Peyer's patch (tissue), 4 donors: ENCODE measurements at regions not wholly inside any gene's neighbourhood (a gene's known extent, or its start where the extent isn't known, plus 50 kb on each side); places are given as distances from the start of the nearest gene placed in this dataset.

Experiments
- DNase-seq, 3 donors: peaks; one replicate each; pipeline ENCODE4 v3.0.0-alpha.2; 2017 to 2019
- H3K27ac ChIP-seq, 4 donors: fragments of 200-600 bp; sonication (generic); one replicate each; pipeline ENCODE4 v1.5.1; 2016 to 2019
- H3K27me3 ChIP-seq, 2 donors: fragments of 200-600 bp; sonication (generic); one replicate each; pipeline ENCODE4 v1.5.1; 2019
- H3K36me3 ChIP-seq, 3 donors: fragments of 200-600 bp; sonication (generic); one replicate each; pipeline ENCODE4 v1.5.1; 2016 to 2019
- H3K4me1 ChIP-seq, 4 donors: fragments of 200-600 bp; sonication (generic); one replicate each; pipeline ENCODE4 v1.5.1; 2016 to 2019
- H3K4me3 ChIP-seq, 4 donors: fragments of 200-600 bp; sonication (generic); 1 replicate in 3 of 4; 2 replicates in 1 of 4; pipeline ENCODE4 v1.5.1; 2016 to 2019; ENCODE audit warnings: mild to moderate bottlenecking in 1 of 4
- H3K9me3 ChIP-seq, 4 donors: fragments of 200-600 bp; sonication (generic); one replicate each; pipeline ENCODE4 v1.5.1; 2016 to 2019; ENCODE audit warnings: mild to moderate bottlenecking in 1 of 4
- CTCF ChIP-seq, 6 experiments: fragments of 450-650 bp in 4 of 6; fragments of 200-600 bp in 2 of 6; sonication (generic) in 1 of 6; IDR thresholded peaks; one replicate each; pipeline ENCODE4 v1.5.1; 2017 to 2019; ENCODE audit warnings: antibody characterized with exemption in 6 of 6, mild to moderate bottlenecking in 3 of 6, moderate library complexity in 1 of 6
- POLR2A ChIP-seq, 2 donors: fragments of 450-650 bp; IDR thresholded peaks; one replicate each; pipeline ENCODE4 v1.5.1; 2017; ENCODE audit warnings: antibody characterized with exemption in 2 of 2, mild to moderate bottlenecking in 2 of 2, moderate library complexity in 2 of 2

DNA sequence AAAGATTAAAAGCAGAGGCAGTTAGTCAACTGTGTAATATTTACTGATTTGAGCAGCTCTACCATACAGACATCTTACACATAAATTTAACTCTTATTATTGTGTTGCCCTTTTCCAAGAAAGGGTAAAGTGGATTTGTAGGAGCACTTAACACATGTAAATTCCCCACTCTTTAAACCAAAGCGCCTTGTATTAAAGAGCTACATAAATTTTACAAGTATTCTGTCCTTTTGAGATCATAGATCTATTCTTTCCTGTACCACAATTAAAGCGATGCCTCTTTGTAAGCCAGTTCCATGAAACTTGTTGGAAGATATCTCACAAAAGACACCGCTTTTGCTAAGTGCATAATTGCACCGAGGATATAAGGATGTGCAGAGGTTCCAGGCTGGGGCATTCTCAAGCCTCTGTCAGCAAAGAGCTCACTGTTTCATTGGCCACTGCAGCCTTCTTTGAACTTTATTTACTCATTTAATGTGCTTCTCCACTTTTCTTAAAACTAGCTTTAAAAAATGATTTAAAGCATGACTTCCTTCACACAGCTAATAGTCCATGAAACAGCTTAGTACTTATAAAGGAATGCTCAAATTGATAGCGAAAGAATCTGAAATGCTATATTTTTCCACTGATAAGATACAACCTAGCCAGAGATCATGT lies 520.0 kb upstream of the TCF4 start:
- no peaks in the 10 kb centered on the region for H3K4me1 ChIP-seq
- no peak overlapping the region for H3K4me3 ChIP-seq
- no peak overlapping the region for H3K27ac ChIP-seq
- no peak for TF ChIP-seq POLR2A (IDR thresholded peaks at IDR 0.05)
- TF ChIP-seq CTCF (IDR thresholded peaks at IDR 0.05), result no peak
- H3K27me3 ChIP-seq, result no peaks in the 10 kb centered on the region
- no peaks in the 10 kb centered on the region for H3K36me3 ChIP-seq
- no peaks in the 10 kb centered on the region for H3K9me3 ChIP-seq
- no peak for DNase-seq

GRCh38 chr18:56100090-56100722 lies 512.2 kb upstream of the TCF4 start:
- no peak for TF ChIP-seq CTCF (IDR thresholded peaks at IDR 0.05)
- no peak for TF ChIP-seq POLR2A (IDR thresholded peaks at IDR 0.05)
- DNase-seq, result no peak
- no peaks in the 10 kb centered on the region for H3K36me3 ChIP-seq
- H3K9me3 ChIP-seq, result no peaks in the 10 kb centered on the region
- H3K27ac ChIP-seq, result no peak overlapping the region
- H3K4me1 ChIP-seq, result no peaks in the 10 kb centered on the region
- H3K27me3 ChIP-seq, result no peaks in the 10 kb centered on the region
- H3K4me3 ChIP-seq, result no peak overlapping the region

DNA sequence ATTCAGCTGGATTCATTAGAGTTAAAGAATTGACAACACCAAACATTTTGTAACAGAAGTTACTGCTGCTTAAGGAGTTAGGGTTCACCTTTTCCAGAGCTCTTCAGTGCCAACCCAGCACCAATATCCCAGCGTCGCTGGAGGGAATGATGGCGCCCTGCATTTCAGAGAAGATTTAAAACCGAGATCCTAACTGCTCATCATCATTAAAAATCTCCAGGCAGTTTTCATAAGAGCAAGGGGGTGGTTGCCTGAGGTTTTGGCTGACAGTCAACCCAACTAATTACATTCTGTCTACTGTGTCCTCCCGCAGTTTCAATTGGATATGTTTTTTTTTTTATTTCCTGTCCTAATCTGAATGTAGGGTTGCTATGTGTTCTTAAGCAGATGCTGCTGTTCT lies 509.6 kb upstream of the TCF4 start:
- no peak for DNase-seq
- Histone ChIP-seq H3K27ac (no peak overlapping the region), H3K27me3 (no peaks in the 10 kb centered on the region), H3K4me1 (no peaks in the 10 kb centered on the region), H3K4me3 (no peak overlapping the region), H3K9me3 (no peaks in the 10 kb centered on the region), H3K36me3 (no peaks in the 10 kb centered on the region)
- TF ChIP-seq CTCF (IDR thresholded peaks at IDR 0.05) (no peak), POLR2A (IDR thresholded peaks at IDR 0.05) (no peak)

- no peaks in the 10 kb centered on the region for H3K9me3 ChIP-seq
- no peak overlapping the region for H3K27ac ChIP-seq
- no peak for TF ChIP-seq POLR2A (IDR thresholded peaks at IDR 0.05)
- no peak for TF ChIP-seq CTCF (IDR thresholded peaks at IDR 0.05)
- H3K27me3 ChIP-seq, result no peaks in the 10 kb centered on the region
- DNase-seq, result no peak
- H3K4me1 ChIP-seq, result no peaks in the 10 kb centered on the region
- H3K4me3 ChIP-seq, result no peak overlapping the region
- no peaks in the 10 kb centered on the region for H3K36me3 ChIP-seq
Observed at GRCh38 chr18:56096861-56097260, 508.9 kb upstream of the TCF4 start.

GRCh38 chr18:56089612-56090258 lies 501.7 kb upstream of the TCF4 start:
- TF ChIP-seq CTCF (IDR thresholded peaks at IDR 0.05) (no peak), POLR2A (IDR thresholded peaks at IDR 0.05) (no peak)
- Histone ChIP-seq H3K36me3 (no peaks in the 10 kb centered on the region), H3K27ac (no peak overlapping the region), H3K4me1 (no peaks in the 10 kb centered on the region), H3K27me3 (no peaks in the 10 kb centered on the region), H3K4me3 (no peak overlapping the region), H3K9me3 (no peaks in the 10 kb centered on the region)
- DNase-seq, result no peak
